Uterus (tissue), 3 donors: ENCODE measurements at regions not wholly inside any gene's neighbourhood (a gene's known extent, or its start where the extent isn't known, plus 50 kb on each side); places are given as distances from the start of the nearest gene placed in this dataset.
A peak's percentile ranks its signal among the peaks of the same experiment; 100 is the strongest.

Experiments used
- DNase-seq, 2 donors: peaks; one replicate each; pipeline ENCODE4 v3.0.0-alpha.2; 2019 to 2020
- H3K27ac ChIP-seq, 2 donors: fragments of 200-600 bp; sonication (generic); 1 replicate in 1 of 2; 2 replicates in 1 of 2; pipeline ENCODE4 v1.5.1; 2016 to 2018
- H3K27me3 ChIP-seq, 2 donors: fragments of 200-600 bp; sonication (generic); one replicate each; pipeline ENCODE4 v1.5.1; 2018 to 2019; ENCODE audit warnings: control low read depth in 1 of 2
- H3K36me3 ChIP-seq, 2 donors: fragments of 200-600 bp; sonication (generic); one replicate each; pipeline ENCODE4 v1.5.1; 2019; ENCODE audit warnings: control low read depth in 1 of 2
- H3K4me1 ChIP-seq, 2 donors: fragments of 200-600 bp; sonication (generic); one replicate each; pipeline ENCODE4 v1.5.1; 2018 to 2019; ENCODE audit warnings: control low read depth in 1 of 2
- H3K4me3 ChIP-seq, 2 donors: fragments of 200-600 bp; sonication (generic); 1 replicate in 1 of 2; 2 replicates in 1 of 2; pipeline ENCODE4 v1.5.1; 2018 to 2019; ENCODE audit warnings: mild to moderate bottlenecking in 1 of 2
- H3K9me3 ChIP-seq, 2 donors: fragments of 200-600 bp; sonication (generic); one replicate each; pipeline ENCODE4 v1.5.1; 2019; ENCODE audit warnings: control low read depth in 1 of 2
- POLR2A ChIP-seq, 2 donors: fragments of 450-650 bp; IDR thresholded peaks; one replicate each; pipeline ENCODE4 v1.6.1; 2016; ENCODE audit warnings: antibody characterized with exemption in 2 of 2, mild to moderate bottlenecking in 1 of 2, moderate library complexity in 1 of 2
- intact Hi-C: fragments of 100-400 bp; cut with DNase I; formaldehyde crosslinking; loops from one replicate; pipeline ENCODE4 v1.15.1; 2023; ENCODE audit warnings: low total_unique reads
- TF ChIP-seq, protein P1 (sequence below), 4 experiments: fragments of 200-600 bp in 2 of 4; fragments of 450-650 bp in 2 of 4; sonication (generic) in 2 of 4; IDR thresholded peaks; one replicate each; pipeline ENCODE4 v1.5.1; 2016 to 2019; ENCODE audit warnings: antibody characterized with exemption in 4 of 4, mild to moderate bottlenecking in 2 of 4, moderate library complexity in 1 of 4
- donor health status: DM: yes; HTN: yes; CAD: no.

DNA sequence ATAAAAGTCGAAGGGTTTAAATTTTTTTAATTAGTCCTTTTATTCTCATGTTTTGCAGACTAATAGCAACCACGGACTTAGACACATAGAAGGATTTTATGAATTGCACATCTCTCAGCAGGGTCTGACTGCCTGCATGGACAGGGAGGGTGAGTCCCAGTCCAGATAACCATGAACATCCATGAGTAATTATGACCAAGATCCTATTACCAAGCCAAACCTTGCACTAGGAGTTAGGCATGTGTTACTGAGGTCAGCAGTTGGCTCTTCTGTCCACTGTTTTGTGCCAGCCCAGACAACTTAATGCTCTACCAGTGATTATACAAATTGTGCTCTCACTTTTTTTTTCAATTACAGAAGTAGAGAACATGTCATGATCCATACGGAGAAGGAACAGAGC, 211.2 kb downstream of the MAFB start:
- no peak for DNase-seq
- H3K4me1 ChIP-seq: no peaks in the 10 kb centered on the region
- H3K36me3 ChIP-seq: no peaks in the 10 kb centered on the region
- H3K27ac ChIP-seq: no peak overlapping the region
- H3K27me3 ChIP-seq: no peaks in the 10 kb centered on the region
- H3K9me3 ChIP-seq: no peaks in the 10 kb centered on the region
- TF ChIP-seq POLR2A (IDR thresholded peaks at IDR 0.05): no peak
- intact Hi-C loops: no loop called here
- no peak overlapping the region for H3K4me3 ChIP-seq

DNA sequence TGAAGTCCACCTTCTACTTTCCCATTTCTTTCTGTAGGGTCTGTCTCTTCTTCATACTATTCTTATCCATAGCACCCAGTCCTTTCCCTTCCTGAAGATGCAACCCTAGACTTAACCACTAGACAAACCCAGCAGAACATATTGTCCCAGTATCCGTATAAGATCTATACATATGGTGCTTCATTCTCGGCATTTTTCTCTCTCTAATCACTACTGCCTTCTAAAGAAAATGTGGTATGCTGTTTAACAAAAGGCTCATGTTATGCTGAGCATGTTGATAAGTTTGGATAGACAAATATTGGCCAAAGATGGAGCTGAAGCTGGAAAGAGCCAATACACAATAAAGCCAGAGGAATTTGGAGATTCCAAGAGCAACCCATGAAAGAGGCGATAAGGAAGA, 212.6 kb downstream of the MAFB start:
- Histone ChIP-seq H3K4me1 (no peaks in the 10 kb centered on the region), H3K36me3 (no peaks in the 10 kb centered on the region), H3K27me3 (no peaks in the 10 kb centered on the region), H3K27ac (no peak overlapping the region), H3K9me3 (no peaks in the 10 kb centered on the region), H3K4me3 (no peak overlapping the region)
- TF ChIP-seq POLR2A (IDR thresholded peaks at IDR 0.05): no peak
- TF ChIP-seq, protein P1, sequence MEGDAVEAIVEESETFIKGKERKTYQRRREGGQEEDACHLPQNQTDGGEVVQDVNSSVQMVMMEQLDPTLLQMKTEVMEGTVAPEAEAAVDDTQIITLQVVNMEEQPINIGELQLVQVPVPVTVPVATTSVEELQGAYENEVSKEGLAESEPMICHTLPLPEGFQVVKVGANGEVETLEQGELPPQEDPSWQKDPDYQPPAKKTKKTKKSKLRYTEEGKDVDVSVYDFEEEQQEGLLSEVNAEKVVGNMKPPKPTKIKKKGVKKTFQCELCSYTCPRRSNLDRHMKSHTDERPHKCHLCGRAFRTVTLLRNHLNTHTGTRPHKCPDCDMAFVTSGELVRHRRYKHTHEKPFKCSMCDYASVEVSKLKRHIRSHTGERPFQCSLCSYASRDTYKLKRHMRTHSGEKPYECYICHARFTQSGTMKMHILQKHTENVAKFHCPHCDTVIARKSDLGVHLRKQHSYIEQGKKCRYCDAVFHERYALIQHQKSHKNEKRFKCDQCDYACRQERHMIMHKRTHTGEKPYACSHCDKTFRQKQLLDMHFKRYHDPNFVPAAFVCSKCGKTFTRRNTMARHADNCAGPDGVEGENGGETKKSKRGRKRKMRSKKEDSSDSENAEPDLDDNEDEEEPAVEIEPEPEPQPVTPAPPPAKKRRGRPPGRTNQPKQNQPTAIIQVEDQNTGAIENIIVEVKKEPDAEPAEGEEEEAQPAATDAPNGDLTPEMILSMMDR (IDR thresholded peaks at IDR 0.05): no peak
- intact Hi-C loops: no loop called here
- no peak for DNase-seq

DNA sequence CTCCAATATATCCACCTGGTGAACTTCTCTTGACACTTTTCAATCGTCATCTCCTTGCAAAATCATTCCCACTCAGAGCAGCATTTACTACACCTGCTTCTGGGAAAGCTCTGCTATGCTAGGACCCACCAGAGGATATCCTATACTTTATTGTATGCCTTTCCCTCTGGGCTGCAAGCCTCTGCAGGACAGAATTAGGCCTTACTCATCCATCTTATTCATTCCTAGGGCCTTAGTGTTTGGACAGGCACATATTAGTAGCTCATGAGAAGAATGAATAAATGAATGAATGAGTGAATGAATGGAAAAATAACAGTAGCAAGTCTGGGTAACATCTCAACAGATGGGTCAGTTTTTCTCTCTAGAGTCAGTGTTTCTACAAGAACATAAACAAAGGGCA, 216.1 kb downstream of the MAFB start:
- no peak overlapping the region for H3K4me3 ChIP-seq
- H3K4me1 ChIP-seq: no peaks in the 10 kb centered on the region
- intact Hi-C loops: no loop called here
- H3K36me3 ChIP-seq: no peaks in the 10 kb centered on the region
- H3K9me3 ChIP-seq: no peaks in the 10 kb centered on the region
- no peak for DNase-seq
- no peaks in the 10 kb centered on the region for H3K27me3 ChIP-seq
- H3K27ac ChIP-seq: no peak overlapping the region
- TF ChIP-seq, protein P1 (IDR thresholded peaks at IDR 0.05): no peak
- TF ChIP-seq POLR2A (IDR thresholded peaks at IDR 0.05): no peak

DNA sequence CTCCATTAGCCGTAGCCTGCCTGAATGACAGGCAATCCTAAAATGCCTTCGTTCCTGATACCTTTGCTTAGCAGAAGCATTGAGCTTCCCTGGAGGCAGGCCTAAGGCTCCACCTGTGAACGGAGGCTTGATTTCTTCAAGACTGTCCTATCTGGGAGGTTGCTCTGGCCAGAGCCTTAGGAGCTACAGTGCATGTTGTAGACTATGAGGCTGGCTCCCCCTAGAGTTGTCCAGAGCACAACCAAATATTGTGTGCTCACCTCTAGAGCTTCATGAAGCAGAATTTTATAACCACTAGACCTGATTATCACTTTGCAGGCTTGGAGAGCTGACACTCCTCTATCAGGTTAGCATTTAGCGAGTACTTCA, 217.8 kb downstream of the MAFB start:
- TF ChIP-seq, protein P1 (IDR thresholded peaks at IDR 0.05): peak in 1 of 4 experiments; percentile 3
- TF ChIP-seq POLR2A (IDR thresholded peaks at IDR 0.05): no peak
- DNase-seq: no peak

DNA sequence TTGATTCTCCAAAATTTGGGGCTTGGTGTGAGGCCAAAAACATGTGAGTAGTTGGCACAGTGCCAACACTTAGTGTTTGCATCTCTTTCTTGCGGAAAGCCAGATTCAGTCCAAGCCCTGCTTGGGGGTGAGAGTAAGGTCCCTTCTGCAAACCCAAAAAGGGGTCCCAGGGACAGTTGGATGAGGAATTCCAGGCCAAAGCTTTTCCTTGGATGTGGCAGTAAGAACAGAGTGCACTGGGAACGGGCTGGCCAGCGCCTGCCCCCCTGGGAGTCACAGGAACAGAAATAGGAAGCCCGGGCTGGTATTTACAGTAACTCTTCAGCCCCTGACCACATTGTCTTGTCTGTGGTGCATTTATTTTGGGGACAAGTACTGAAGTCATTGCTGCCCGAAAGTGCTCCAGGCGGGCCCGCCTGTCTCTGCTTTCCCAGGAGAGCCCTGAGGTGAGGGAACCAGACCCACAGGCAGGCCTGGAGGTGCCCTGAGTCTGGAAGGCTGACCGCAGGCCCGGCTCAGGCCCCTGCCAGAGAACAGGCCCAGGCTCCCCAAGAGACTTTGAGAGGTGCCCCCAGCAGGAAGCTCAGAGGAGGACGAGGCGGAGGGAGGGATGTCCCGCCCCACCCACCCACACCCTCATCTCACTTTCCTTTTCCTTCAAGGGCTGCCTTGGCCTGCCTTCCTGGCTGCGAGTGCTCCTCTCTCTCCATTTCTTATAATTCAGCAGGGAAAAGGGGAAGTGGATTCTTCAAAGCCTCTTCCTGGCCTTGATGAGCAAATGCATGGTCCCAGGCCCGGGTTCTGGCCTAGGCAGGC, 218.4 kb downstream of the MAFB start:
- no peaks in the 10 kb centered on the region for H3K9me3 ChIP-seq
- TF ChIP-seq POLR2A (IDR thresholded peaks at IDR 0.05): no peak
- TF ChIP-seq, protein P1 (IDR thresholded peaks at IDR 0.05): no peak
- H3K4me3 ChIP-seq: no peak overlapping the region
- H3K27ac ChIP-seq: peak overlapping the region in 1 of 2 donors; percentile 20
- H3K27me3 ChIP-seq: no peaks in the 10 kb centered on the region
- H3K4me1 ChIP-seq: no peaks in the 10 kb centered on the region
- DNase-seq: peak in 1 of 2 donors; percentile 26
- intact Hi-C loops: no loop called here
- no peaks in the 10 kb centered on the region for H3K36me3 ChIP-seq

More for the DNA sequence above, 217.8 kb downstream of the MAFB start:
- Histone ChIP-seq H3K9me3 (no peaks in the 10 kb centered on the region), H3K27me3 (no peaks in the 10 kb centered on the region), H3K36me3 (no peaks in the 10 kb centered on the region), H3K27ac (no peak overlapping the region), H3K4me1 (no peaks in the 10 kb centered on the region), H3K4me3 (no peak overlapping the region)
- intact Hi-C loops: no loop called here
